ENCODE measurements at regions not wholly inside any gene's neighbourhood (a gene's known extent, or its start where the extent isn't known, plus 50 kb on each side); places are given as distances from the start of the nearest gene placed in this dataset.

DNA sequence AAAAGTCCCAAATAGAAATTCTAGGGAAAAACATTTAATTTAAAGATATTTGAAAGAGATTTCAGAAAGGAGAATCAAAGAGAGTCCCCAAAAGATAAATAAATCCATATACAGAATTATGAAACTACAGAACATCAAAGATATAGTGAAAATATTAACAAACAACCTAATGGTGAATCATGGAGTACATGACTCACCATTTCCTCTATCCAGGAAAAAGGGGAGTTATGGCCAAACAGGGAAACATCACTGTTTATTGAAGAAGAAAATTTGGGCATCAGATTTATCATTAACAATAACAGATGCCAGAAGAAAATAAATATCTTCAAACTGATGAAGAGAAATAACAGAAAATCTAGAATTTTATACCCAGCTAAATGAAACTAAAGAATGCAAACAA is 448.3 kb downstream of the CDH2 start:
- TF ChIP-seq, protein P1, sequence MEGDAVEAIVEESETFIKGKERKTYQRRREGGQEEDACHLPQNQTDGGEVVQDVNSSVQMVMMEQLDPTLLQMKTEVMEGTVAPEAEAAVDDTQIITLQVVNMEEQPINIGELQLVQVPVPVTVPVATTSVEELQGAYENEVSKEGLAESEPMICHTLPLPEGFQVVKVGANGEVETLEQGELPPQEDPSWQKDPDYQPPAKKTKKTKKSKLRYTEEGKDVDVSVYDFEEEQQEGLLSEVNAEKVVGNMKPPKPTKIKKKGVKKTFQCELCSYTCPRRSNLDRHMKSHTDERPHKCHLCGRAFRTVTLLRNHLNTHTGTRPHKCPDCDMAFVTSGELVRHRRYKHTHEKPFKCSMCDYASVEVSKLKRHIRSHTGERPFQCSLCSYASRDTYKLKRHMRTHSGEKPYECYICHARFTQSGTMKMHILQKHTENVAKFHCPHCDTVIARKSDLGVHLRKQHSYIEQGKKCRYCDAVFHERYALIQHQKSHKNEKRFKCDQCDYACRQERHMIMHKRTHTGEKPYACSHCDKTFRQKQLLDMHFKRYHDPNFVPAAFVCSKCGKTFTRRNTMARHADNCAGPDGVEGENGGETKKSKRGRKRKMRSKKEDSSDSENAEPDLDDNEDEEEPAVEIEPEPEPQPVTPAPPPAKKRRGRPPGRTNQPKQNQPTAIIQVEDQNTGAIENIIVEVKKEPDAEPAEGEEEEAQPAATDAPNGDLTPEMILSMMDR (IDR thresholded peaks at IDR 0.05): no peak
- DNase-seq: no peak
- Mint-ChIP-seq H3K4me1 (no peaks in the 10 kb centered on the region), H3K9me3 (peaks cover 5 to 19% (median 11%) of the 10 kb centered on the region in 7 donors), H3K27ac (no peak overlapping the region), H3K36me3 (no peaks in the 10 kb centered on the region), H3K4me3 (no peak overlapping the region), H3K27me3 (ENCODE audit: low read depth in 3 of 3) (no peaks in the 10 kb centered on the region)
- Histone ChIP-seq H3K9ac (ENCODE audit: insufficient read depth, low read length, poor library complexity, severe bottlenecking) (no peak overlapping the region), H3K4me2 (replicated peaks; ENCODE audit: extremely low read depth, low read length, poor library complexity, severe bottlenecking) (no peak overlapping the region), H3K27me3 (ENCODE audit: control insufficient read depth in 2 of 2, insufficient read depth in 2 of 2, low read length in 2 of 2) (no peaks in the 10 kb centered on the region), H3K36me3 (replicated peaks in 1 of 2; ENCODE audit: control insufficient read depth in 1 of 2, insufficient read depth in 2 of 2, low read length in 2 of 2) (no peaks in the 10 kb centered on the region), H3K79me2 (ENCODE audit: insufficient read depth, low read length) (no peaks in the 10 kb centered on the region), H3K9me3 (replicated peaks in 1 of 2; ENCODE audit: control insufficient read depth in 1 of 2, insufficient read depth in 1 of 2, low read length in 2 of 2) (peaks cover 13 to 15% of the 10 kb centered on the region in 2 donors), H4K20me1 (ENCODE audit: insufficient read depth, low read length) (no peaks in the 10 kb centered on the region), H3K27ac (ENCODE audit: low read depth in 1 of 2, low read length in 2 of 2) (no peak overlapping the region), H3K4me3 (replicated peaks in 1 of 3; ENCODE audit: low read depth in 2 of 3, low read length in 3 of 3) (no peak overlapping the region), H3K4me1 (ENCODE audit: control insufficient read depth in 1 of 2, insufficient read depth in 2 of 2, low read length in 2 of 2) (no peaks in the 10 kb centered on the region), H2AFZ (ENCODE audit: insufficient read depth, low read depth, low read length, poor library complexity, severe bottlenecking) (no peak overlapping the region)
- intact Hi-C loops (cut with micrococcal nuclease): no loop called here

DNA sequence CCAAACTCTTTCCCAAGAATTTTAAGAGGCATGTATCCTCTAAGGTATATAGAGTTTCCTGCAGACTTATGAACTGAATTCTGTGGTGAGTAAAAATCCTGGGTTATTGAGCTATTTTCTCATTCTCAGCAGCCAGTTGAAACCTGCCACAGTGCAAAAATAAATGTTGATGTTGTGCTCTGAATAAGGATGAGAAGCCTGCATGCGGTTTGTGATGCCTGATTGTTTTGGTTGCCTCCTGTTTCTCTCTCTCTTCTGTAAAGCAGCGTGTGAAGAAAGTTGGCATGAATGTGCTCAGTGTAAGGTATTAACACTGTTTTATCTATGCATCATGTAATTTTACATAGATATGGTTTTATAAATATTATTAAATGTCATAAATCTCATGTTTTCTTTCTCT is 452.6 kb downstream of the CDH2 start:
- Histone ChIP-seq H4K20me1 (ENCODE audit: insufficient read depth, low read length) (no peaks in the 10 kb centered on the region), H3K27ac (ENCODE audit: low read depth in 1 of 2, low read length in 2 of 2) (no peak overlapping the region), H3K4me3 (replicated peaks in 1 of 3; ENCODE audit: low read depth in 2 of 3, low read length in 3 of 3) (no peak overlapping the region), H3K4me2 (replicated peaks; ENCODE audit: extremely low read depth, low read length, poor library complexity, severe bottlenecking) (no peak overlapping the region), H3K9me3 (replicated peaks in 1 of 2; ENCODE audit: control insufficient read depth in 1 of 2, insufficient read depth in 1 of 2, low read length in 2 of 2) (peaks cover 12 to 19% of the 10 kb centered on the region in 2 donors), H3K4me1 (ENCODE audit: control insufficient read depth in 1 of 2, insufficient read depth in 2 of 2, low read length in 2 of 2) (no peaks in the 10 kb centered on the region), H3K27me3 (ENCODE audit: control insufficient read depth in 2 of 2, insufficient read depth in 2 of 2, low read length in 2 of 2) (no peaks in the 10 kb centered on the region), H3K36me3 (replicated peaks in 1 of 2; ENCODE audit: control insufficient read depth in 1 of 2, insufficient read depth in 2 of 2, low read length in 2 of 2) (no peaks in the 10 kb centered on the region), H3K79me2 (ENCODE audit: insufficient read depth, low read length) (no peaks in the 10 kb centered on the region), H3K9ac (ENCODE audit: insufficient read depth, low read length, poor library complexity, severe bottlenecking) (no peak overlapping the region), H2AFZ (ENCODE audit: insufficient read depth, low read depth, low read length, poor library complexity, severe bottlenecking) (no peak overlapping the region)
- no peak overlapping the region for H3K27ac Mint-ChIP-seq
- no peaks in the 10 kb centered on the region for H3K27me3 Mint-ChIP-seq (ENCODE audit: low read depth in 3 of 3)
- H3K4me1 Mint-ChIP-seq: no peaks in the 10 kb centered on the region
- no peak for DNase-seq
- WGBS (ENCODE audit: insufficient coverage): no CpG with 5 or more reads among the region's 2 CpGs
- no peaks in the 10 kb centered on the region for H3K36me3 Mint-ChIP-seq
- TF ChIP-seq, protein P1 (IDR thresholded peaks at IDR 0.05): no peak
- H3K4me3 Mint-ChIP-seq: no peak overlapping the region
- intact Hi-C loops (cut with micrococcal nuclease): no loop called here
- peaks cover 4 to 16% (median 8%) of the 10 kb centered on the region in 7 donors for H3K9me3 Mint-ChIP-seq
